ENCODE measurements at regions not wholly inside any gene's neighbourhood (a gene's known extent, or its start where the extent isn't known, plus 50 kb on each side); places are given as distances from the start of the nearest gene placed in this dataset.

DNA sequence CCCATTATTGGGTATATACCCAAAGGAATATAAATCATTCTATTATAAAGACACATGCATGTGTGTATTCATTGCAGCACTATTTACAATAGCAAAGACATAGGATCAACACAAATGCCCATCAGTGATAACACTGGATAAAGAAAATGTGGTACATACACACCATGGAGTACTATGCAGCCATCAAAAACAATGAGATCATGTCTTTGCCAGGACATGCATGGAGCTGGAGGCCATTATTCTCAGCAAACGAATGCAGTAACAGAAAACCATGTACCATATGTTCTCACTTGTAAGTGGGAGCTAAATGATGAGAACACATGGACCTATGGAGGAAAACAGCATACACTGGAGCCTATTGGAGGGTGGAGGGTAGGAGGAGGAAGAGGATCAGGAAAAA is 402.4 kb downstream of the CSNK1G3 start:
- TF ChIP-seq POLR2AphosphoS5 (IDR thresholded peaks at IDR 0.05) = no peak
- TF ChIP-seq, protein P1, sequence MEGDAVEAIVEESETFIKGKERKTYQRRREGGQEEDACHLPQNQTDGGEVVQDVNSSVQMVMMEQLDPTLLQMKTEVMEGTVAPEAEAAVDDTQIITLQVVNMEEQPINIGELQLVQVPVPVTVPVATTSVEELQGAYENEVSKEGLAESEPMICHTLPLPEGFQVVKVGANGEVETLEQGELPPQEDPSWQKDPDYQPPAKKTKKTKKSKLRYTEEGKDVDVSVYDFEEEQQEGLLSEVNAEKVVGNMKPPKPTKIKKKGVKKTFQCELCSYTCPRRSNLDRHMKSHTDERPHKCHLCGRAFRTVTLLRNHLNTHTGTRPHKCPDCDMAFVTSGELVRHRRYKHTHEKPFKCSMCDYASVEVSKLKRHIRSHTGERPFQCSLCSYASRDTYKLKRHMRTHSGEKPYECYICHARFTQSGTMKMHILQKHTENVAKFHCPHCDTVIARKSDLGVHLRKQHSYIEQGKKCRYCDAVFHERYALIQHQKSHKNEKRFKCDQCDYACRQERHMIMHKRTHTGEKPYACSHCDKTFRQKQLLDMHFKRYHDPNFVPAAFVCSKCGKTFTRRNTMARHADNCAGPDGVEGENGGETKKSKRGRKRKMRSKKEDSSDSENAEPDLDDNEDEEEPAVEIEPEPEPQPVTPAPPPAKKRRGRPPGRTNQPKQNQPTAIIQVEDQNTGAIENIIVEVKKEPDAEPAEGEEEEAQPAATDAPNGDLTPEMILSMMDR (IDR thresholded peaks at IDR 0.05 in 8 of 11, conservative IDR thresholded peaks at IDR 0.05 in 3 of 11) = no peak

Measured in spleen (tissue), 7 donors.